CD14-positive monocyte (primary cell): ENCODE measurements at regions not wholly inside any gene's neighbourhood (a gene's known extent, or its start where the extent isn't known, plus 50 kb on each side); places are given as distances from the start of the nearest gene placed in this dataset.

ENCODE experiments used
- DNase-seq, 3 donors: peaks; one replicate each; pipeline ENCODE4 v3.0.0-alpha.2; 2011 to 2022
- H2AFZ ChIP-seq: 2 replicates; pipeline ENCODE4 v1.6.0; 2012; ENCODE audit warnings: mild to moderate bottlenecking, low read depth, low read length, inconsistent platforms; ENCODE audit not compliant: insufficient read depth, poor library complexity, severe bottlenecking
- H3K27ac ChIP-seq, 2 donors: 1 replicate in 1 of 2; 2 replicates in 1 of 2; pipeline ENCODE4 v1.5.1; 2012 to 2013; ENCODE audit warnings: low read length in 2 of 2, control low read depth in 1 of 2, inconsistent platforms in 1 of 2, low read depth in 1 of 2, mild to moderate bottlenecking in 1 of 2
- H3K27me3 ChIP-seq, 2 donors: one replicate each; pipeline versions ENCODE4 v1.6.0 to v1.6.1; 2011 to 2013; ENCODE audit warnings: low read length in 2 of 2; ENCODE audit not compliant: control insufficient read depth in 2 of 2, insufficient read depth in 2 of 2
- H3K36me3 ChIP-seq, 2 donors: replicated peaks in 1 of 2; 1 replicate in 1 of 2; 2 replicates in 1 of 2; pipeline versions ENCODE4 v1.5.1 to v1.6.1; 2012 to 2013; ENCODE audit warnings: low read length in 2 of 2, control low read depth in 1 of 2, inconsistent platforms in 1 of 2, mild to moderate bottlenecking in 1 of 2; ENCODE audit not compliant: insufficient read depth in 2 of 2, control insufficient read depth in 1 of 2
- H3K4me1 ChIP-seq, 2 donors: 1 replicate in 1 of 2; 2 replicates in 1 of 2; pipeline versions ENCODE4 v1.5.1 to v1.6.1; 2012 to 2013; ENCODE audit warnings: low read length in 2 of 2, control low read depth in 1 of 2, inconsistent platforms in 1 of 2, mild to moderate bottlenecking in 1 of 2, moderate library complexity in 1 of 2; ENCODE audit not compliant: insufficient read depth in 2 of 2, control insufficient read depth in 1 of 2
- H3K4me2 ChIP-seq: replicated peaks from 2 replicates; pipeline ENCODE3; 2012; ENCODE audit warnings: low read length, moderate library complexity, mild to moderate bottlenecking; ENCODE audit not compliant: poor library complexity, severe bottlenecking; ENCODE audit errors: extremely low read depth
- H3K4me3 ChIP-seq, 3 experiments: fragments of 200-600 bp in 1 of 3; sonication (generic) in 1 of 3; replicated peaks in 1 of 3; 1 replicate in 2 of 3; 2 replicates in 1 of 3; pipeline ENCODE4 v1.5.1; 2011 to 2013; ENCODE audit warnings: low read length in 3 of 3, mild to moderate bottlenecking in 3 of 3, control low read depth in 2 of 3, low read depth in 2 of 3, inconsistent platforms in 1 of 3, moderate library complexity in 1 of 3
- H3K79me2 ChIP-seq: 2 replicates; pipeline ENCODE4 v1.6.0; 2012; ENCODE audit warnings: mild to moderate bottlenecking, control low read depth, inconsistent platforms, low read length, moderate library complexity; ENCODE audit not compliant: insufficient read depth
- H3K9ac ChIP-seq: 2 replicates; pipeline ENCODE4 v1.6.0; 2017; ENCODE audit warnings: low read length, mild to moderate bottlenecking; ENCODE audit not compliant: insufficient read depth, poor library complexity, severe bottlenecking
- H3K9me3 ChIP-seq, 2 donors: replicated peaks in 1 of 2; 1 replicate in 1 of 2; 2 replicates in 1 of 2; pipeline versions ENCODE4 v1.5.1 to v1.6.1; 2012 to 2013; ENCODE audit warnings: low read length in 2 of 2, control low read depth in 1 of 2; ENCODE audit not compliant: control insufficient read depth in 1 of 2, insufficient read depth in 1 of 2
- H4K20me1 ChIP-seq: 2 replicates; pipeline ENCODE4 v1.6.0; 2012; ENCODE audit warnings: mild to moderate bottlenecking, low read length, control low read depth, moderate library complexity; ENCODE audit not compliant: insufficient read depth
- H3K27ac Mint-ChIP-seq, 7 donors: one replicate each; pipeline ENCODE4 v1.8.0; 2020; ENCODE audit warnings: mild to moderate bottlenecking in 7 of 7, mixed read lengths in 7 of 7, moderate library complexity in 6 of 7, inconsistent platforms in 2 of 7
- H3K27me3 Mint-ChIP-seq, 3 donors: one replicate each; pipeline ENCODE4 v1.8.0; 2021 to 2022; ENCODE audit warnings: low read depth in 3 of 3, mild to moderate bottlenecking in 3 of 3, mixed read lengths in 3 of 3, moderate library complexity in 3 of 3, inconsistent platforms in 1 of 3
- H3K36me3 Mint-ChIP-seq, 2 donors: one replicate each; pipeline ENCODE4 v1.8.0; 2020; ENCODE audit warnings: mixed read lengths in 2 of 2, inconsistent platforms in 1 of 2, mild to moderate bottlenecking in 1 of 2
- H3K4me1 Mint-ChIP-seq: one replicate; pipeline ENCODE4 v1.8.0; 2020; ENCODE audit warnings: mild to moderate bottlenecking, mixed read lengths
- H3K4me3 Mint-ChIP-seq, 2 donors: one replicate each; pipeline ENCODE4 v1.8.0; 2020; ENCODE audit warnings: mild to moderate bottlenecking in 2 of 2, mixed read lengths in 2 of 2, moderate library complexity in 1 of 2
- H3K9me3 Mint-ChIP-seq, 7 donors: one replicate each; pipeline ENCODE4 v1.8.0; 2020 to 2022; ENCODE audit warnings: mixed read lengths in 7 of 7, mild to moderate bottlenecking in 6 of 7, moderate library complexity in 6 of 7, inconsistent platforms in 2 of 7
- CTCF ChIP-seq: fragments of 200-600 bp; IDR thresholded peaks from one replicate; pipeline ENCODE4 v1.8.0; 2022; ENCODE audit warnings: antibody characterized with exemption, mild to moderate bottlenecking
- WGBS: methylation state at CpG from one replicate; pipeline ENCODE4 v1.1.5; 2013; ENCODE audit warnings: missing lambda C conversion rate; ENCODE audit not compliant: insufficient coverage; 5-methylcytosine and 5-hydroxymethylcytosine counted together
- intact Hi-C, 2 donors: fragments of 100-400 bp; cut with micrococcal nuclease; formaldehyde crosslinking; loops; one replicate each; pipeline versions ENCODE4 v1.15.0 to v1.15.1; 2023

DNA sequence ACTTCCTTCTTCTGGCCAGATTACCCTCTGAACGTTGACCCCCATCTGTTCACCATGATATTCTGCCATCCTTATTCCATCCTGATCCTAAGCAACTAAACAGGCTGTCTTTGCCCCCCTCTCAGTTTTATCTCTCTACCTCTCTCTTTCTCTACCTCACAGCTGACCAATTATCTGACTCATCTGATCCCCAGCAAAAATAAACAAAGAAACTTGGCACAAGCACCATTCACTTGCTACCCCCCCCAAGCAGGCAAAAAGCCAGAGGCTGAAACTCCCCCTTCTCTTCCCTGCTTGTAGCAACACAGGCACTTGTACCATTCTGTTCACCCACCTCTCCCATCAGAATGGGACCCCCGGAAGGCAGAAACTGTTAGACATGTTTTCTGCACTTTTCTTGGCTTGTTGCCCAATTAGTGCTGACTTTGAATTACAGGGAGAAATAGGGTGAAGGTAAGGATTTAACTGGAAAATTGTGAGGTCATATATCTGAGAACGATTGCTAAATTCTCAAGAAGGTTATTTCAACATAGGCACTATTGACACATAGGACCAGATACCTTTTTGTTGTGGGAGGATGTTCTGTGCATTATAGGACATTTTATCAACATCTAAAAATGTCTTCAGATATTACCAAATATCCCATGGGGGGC lies 163.2 kb downstream of the TOX3 start:
- no peak for TF ChIP-seq CTCF
- H3K9me3 Mint-ChIP-seq: peaks cover 0 to 11% (median 6%) of the 10 kb centered on the region in 7 donors
- Histone ChIP-seq H3K27me3 (no peaks in the 10 kb centered on the region), H2AFZ (no peak overlapping the region), H4K20me1 (no peaks in the 10 kb centered on the region), H3K36me3 (no peaks in the 10 kb centered on the region), H3K9me3 (peaks cover 7 to 14% of the 10 kb centered on the region in 2 donors), H3K4me1 (no peaks in the 10 kb centered on the region), H3K27ac (no peak overlapping the region), H3K4me3 (no peak overlapping the region), H3K79me2 (no peaks in the 10 kb centered on the region), H3K9ac (no peak overlapping the region), H3K4me2 (no peak overlapping the region)
- intact Hi-C loops: no loop called here
- no peak overlapping the region for H3K4me3 Mint-ChIP-seq
- WGBS: 42% methylated on average over 1 of the region's 3 CpGs
- H3K36me3 Mint-ChIP-seq: no peaks in the 10 kb centered on the region
- no peaks in the 10 kb centered on the region for H3K27me3 Mint-ChIP-seq
- no peak overlapping the region for H3K27ac Mint-ChIP-seq
- no peaks in the 10 kb centered on the region for H3K4me1 Mint-ChIP-seq
- no peak for DNase-seq

- H3K4me3 Mint-ChIP-seq: no peak overlapping the region
- no peaks in the 10 kb centered on the region for H3K36me3 Mint-ChIP-seq
- H3K4me1 Mint-ChIP-seq: no peaks in the 10 kb centered on the region
- Histone ChIP-seq H3K79me2 (no peaks in the 10 kb centered on the region), H3K9me3 (peaks cover 7 to 14% of the 10 kb centered on the region in 2 donors), H2AFZ (no peak overlapping the region), H3K27ac (no peak overlapping the region), H4K20me1 (no peaks in the 10 kb centered on the region), H3K4me1 (no peaks in the 10 kb centered on the region), H3K9ac (no peak overlapping the region), H3K4me2 (no peak overlapping the region), H3K4me3 (no peak overlapping the region), H3K36me3 (no peaks in the 10 kb centered on the region), H3K27me3 (no peaks in the 10 kb centered on the region)
- H3K27me3 Mint-ChIP-seq: no peaks in the 10 kb centered on the region
- intact Hi-C loops: no loop called here
- WGBS: 80% methylated on average over 1 of the region's 3 CpGs
- DNase-seq: no peak
- H3K27ac Mint-ChIP-seq: no peak overlapping the region
- no peak for TF ChIP-seq CTCF
- peaks cover 0 to 11% (median 7%) of the 10 kb centered on the region in 7 donors for H3K9me3 Mint-ChIP-seq
These were observed 163.8 kb downstream of the TOX3 start for GRCh38 chr16:52383119-52383518.
